Bone marrow (tissue), 2 donors: ENCODE measurements at regions not wholly inside any gene's neighbourhood (a gene's known extent, or its start where the extent isn't known, plus 50 kb on each side); places are given as distances from the start of the nearest gene placed in this dataset.
"Not testable (repeated sequence)": the region's sequence is repeated elsewhere in the genome, so short reads cannot be mapped to it uniquely, and the experiment has no call there.

Experiments used
- DNase-seq, 2 donors: peaks; one replicate each; lab custom pipeline; 2025; lab: John Stamatoyannopoulos, UW

DNA sequence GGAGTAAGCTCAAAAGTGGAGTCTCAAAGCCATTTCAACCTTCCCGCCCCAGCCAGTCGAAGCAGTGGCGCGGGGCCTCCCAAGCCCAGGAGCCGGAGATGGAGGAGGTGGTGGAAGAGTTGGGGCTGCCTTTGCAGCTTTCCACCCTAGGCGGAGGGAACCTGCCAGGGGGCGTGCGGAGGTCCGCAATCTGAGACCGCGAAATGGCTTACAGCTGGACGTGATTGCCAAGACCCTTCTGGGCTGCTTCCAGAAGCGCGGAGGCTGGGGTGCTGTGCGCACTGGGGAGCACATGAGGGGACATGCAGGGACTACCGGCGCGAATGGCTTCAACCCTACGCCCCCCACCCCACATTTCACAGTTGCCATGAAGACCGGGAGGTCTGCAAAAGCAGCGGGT is 86.2 kb downstream of the PRR15 start:
- DNase-seq: no peak

DNA sequence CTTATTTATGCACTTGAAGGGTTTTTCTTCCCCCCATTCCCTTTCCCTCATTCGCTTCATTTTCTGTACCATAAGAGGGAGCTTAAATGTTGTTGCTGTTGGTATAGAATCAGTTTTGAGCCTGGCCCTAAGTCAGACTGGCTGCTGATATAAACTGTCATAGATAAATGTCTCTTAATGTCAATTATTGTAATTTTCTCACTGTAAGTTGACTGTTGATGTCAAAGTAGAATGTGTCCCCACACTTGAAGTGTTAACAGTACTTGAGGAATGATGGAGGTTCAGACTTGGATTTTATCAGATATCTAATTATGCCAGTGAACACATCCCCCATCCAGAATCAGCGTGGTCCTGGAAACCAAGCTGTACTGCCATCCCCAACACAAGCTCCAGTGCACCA is 87.8 kb downstream of the PRR15 start:
- no peak for DNase-seq

DNA sequence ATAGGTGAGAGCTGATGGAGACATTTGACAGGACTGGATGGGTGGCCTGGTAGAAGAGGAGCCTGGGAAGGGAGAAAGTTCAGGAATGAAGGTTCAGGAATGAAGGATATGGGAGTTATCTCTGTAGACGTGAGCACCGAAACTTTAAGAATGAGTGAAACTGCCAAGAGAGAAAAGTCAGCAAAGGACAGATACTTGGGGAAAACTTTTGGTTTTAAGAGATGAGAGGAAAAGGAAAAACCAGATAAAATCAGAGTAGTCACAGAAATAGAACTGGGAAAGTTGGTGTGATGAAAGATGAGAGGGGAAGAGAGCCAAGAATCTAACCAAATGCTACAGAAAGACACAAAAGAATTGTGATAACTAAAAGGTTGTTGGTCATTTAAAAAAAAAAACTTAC is 88.9 kb downstream of the PRR15 start:
- no peak for DNase-seq

DNA sequence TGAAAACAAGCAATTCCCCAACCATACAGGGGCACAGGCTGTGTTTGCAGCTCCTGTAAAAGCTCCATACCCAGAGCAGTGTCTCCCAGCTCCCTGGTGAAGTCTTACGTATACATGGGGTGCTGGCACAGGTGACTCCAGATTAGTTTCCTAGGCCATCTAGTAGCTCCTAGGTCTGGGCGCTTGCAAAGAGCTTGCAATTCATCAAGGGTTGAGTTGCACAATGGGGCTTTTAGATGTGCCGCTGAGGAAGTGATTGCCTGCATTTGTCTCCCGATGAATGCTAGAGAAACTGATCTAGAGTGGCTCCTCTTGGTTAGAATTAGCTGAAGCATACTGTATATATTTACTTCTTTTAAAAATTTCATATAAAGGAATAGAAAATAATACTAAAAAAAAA is 90.7 kb downstream of the PRR15 start:
- not testable (repeated sequence) for DNase-seq

DNA sequence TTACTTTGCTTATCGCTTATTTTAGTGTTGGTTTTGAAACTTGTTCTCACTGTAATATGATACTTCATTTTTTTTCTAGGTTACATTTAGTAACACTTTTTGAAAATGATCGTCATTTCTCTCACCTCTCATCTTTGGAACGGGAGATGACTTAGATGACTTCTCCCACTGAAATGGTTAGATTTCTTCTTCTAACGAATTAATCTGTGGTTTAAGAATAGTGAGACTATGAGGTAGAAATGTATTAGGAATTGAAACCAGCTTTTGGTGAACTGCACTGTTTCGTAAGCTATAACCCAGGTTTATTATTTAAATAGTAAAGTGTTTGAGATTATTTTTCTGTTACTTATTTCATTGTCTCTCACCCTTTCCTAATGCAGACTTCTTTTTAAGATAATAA is 93.7 kb downstream of the PRR15 start:
- no peak for DNase-seq

DNA sequence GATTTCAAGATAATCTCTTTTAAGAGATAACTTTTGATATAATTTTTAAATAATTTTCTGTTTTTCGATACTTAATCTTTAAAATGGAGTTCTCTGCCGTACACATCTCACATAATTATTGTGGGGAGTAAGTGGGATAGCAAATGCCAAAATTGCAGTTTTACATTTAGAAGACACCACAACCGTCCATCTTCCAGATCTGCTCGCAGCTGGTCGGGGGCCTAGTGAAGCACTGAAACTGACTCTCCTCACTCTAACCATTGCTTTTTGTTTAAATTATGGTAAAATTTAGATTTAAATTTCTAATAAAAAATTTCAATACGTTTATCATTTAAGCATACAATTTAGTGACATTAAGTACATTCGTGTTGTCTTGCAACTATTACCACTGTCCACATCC is 94.2 kb downstream of the PRR15 start:
- no peak for DNase-seq

DNA sequence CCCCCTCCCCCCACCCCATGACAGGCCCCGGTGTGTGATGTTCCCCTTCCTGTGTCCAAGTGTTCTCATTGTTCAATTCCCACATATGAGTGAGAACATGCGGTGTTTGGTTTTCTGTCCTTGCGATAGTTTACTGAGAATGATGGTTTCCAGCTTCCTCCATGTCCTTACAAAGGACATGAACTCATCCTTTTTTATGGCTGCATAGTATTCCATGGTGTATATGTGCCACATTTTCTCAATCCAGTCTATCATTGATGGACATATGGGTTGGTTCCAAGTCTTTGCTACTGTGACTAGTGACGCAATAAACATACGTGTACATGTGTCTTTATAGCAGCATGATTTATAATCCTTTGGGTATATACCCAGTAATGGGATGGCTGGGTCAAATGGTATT is 95.6 kb downstream of the PRR15 start:
- DNase-seq: not testable (repeated sequence)

DNA sequence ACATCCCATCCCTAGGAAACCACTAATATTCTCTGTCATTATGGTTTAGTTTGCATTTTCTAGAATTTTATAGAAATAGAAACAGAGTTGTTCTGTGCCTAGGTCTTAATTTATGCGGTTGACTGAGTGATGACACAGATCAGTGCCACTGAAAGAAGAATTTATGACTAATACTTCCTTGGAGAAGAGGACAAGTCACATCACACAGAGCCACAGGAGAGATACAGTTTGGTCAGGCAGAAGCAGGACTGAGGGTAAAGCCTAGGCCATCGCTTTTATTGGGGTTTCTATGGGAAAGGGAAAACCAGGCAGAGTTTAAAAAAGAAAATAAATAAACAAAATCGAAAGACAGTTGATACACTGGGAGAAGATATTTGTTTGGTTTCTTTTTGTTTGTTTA is 99.3 kb downstream of the PRR15 start:
- not testable (repeated sequence) for DNase-seq

GRCh38 chr7:29664999-29665398 is 101.4 kb downstream of the PRR15 start:
- not testable (repeated sequence) for DNase-seq

- DNase-seq: not testable (repeated sequence)
These were observed 103.5 kb downstream of the PRR15 start for GRCh38 chr7:29667096-29667669.

DNA sequence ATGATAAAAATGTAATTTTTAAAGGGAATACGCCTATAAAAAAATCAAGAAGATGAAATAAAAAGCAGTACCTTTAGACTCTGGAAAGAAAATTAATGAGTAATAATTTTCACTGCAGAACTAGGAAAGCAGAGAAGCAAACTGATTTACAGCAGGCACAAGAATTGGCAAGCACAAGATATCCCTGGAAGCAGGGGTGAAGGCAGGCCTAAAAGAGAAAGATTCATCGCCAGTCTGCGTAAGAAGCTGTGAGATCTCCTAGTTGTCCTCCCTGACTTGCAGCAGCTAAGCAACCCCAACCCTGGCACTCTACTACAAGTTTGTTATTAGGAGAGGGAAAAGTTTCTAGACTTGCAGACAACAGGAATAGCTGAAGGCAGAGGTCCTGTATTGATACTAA is 107.7 kb downstream of the PRR15 start:
- not testable (repeated sequence) for DNase-seq

- not testable (repeated sequence) for DNase-seq
These were observed 110.0 kb downstream of the PRR15 start for GRCh38 chr7:29673635-29674034.

GRCh38 chr7:29674626-29675025 is 111.0 kb downstream of the PRR15 start:
- DNase-seq: not testable (repeated sequence)

DNA sequence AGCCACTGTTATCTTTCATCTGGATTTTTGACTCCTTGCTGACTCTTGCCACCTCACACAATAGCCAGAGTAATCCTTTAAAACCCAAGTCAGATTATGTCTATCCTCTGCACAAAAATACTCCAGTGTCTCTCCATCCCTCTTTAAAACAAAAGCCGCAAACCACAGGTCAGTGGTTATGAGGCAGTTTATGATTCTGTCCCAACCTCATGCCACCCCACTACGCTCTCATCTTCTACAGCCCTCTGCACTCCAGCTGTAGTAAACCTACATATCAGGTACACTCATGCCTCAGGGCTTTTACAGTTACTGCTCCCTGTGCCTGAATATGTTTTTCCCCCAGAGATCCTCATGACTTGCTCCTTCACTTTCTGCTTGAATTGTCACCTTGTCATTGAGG is 113.6 kb downstream of the PRR15 start:
- not testable (repeated sequence) for DNase-seq

- not testable (repeated sequence) for DNase-seq
These were observed 116.3 kb downstream of the PRR15 start for GRCh38 chr7:29679963-29680362.

- DNase-seq: not testable (repeated sequence)
These were observed 117.0 kb downstream of the PRR15 start for GRCh38 chr7:29680601-29681000.

GRCh38 chr7:29684151-29684786 is 120.6 kb downstream of the PRR15 start:
- peak in 1 of 2 donors; percentile 26 for DNase-seq

DNA sequence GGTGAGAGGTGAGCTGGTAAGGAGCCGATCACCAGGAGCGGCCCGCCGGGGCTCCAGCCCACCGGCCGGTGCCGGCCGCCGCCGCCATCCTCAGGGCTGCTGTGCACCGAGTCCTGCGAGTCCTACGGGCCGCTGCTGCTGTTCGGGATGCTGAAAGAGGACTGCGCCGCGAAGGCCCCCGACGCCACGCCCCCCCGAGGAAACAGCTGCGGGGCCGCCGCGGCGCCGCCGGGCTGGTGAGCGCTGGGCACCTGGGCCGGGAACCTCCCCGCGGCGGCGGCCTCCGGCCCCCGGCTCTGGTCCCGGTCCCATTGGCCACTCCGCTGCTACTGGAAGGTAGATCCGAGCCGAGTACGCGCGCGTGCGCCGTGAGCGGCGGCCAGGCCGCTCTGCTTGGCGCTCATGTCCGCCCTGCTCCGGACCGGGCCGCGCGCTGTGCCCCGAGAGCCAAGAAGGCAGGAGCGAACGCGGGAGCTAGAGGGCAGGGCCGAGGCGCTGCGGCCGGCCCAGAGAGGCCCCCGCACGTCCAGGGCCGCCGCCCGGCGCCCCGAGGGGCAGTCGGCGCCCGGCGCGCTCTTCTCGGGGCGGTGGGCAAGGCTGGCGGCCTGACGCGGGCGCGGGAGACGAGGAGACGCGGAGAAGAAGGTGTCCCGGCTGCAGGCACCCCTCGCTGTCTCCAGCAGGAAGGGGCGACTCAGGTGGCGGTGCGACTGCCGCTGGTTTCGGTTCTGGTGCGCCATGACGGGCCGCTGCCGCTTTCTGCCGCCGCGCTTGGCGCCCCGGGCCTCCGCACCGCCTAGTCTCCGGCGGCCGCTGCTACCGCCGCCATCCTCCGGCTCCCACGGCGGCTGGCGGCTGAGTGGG is 121.3 kb upstream of the WIPF3 start:
- DNase-seq: peak in 1 of 2 donors; percentile 68

- not testable (repeated sequence) for DNase-seq
These were observed 120.5 kb upstream of the WIPF3 start for GRCh38 chr7:29685651-29686271.

DNA sequence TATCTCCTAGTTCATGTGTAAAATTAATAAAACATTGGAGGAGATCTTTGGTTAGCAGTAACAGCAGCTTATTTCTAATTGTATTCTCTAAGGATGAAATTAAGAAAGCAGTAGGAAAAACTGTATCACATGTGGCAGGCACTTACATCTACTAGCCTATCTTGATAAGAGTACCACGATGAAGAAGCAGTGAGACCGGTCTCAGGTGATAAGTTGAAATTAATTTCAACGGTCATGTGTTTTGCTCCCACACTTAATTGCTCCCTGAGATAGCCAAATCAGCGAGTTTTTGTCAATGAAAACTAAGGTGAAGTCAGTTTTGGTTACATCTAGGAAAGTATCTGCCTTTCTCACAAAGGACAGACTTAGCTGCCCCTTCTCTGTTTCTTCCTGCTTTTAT is 115.8 kb upstream of the WIPF3 start:
- DNase-seq: not testable (repeated sequence)

- not testable (repeated sequence) for DNase-seq
These were observed 109.9 kb upstream of the WIPF3 start for GRCh38 chr7:29696402-29696801.

GRCh38 chr7:29699723-29700122 is 106.6 kb upstream of the WIPF3 start:
- not testable (repeated sequence) for DNase-seq
